NCI-H345 (cell line): ENCODE measurements at regions not wholly inside any gene's neighbourhood (a gene's known extent, or its start where the extent isn't known, plus 50 kb on each side); places are given as distances from the start of the nearest gene placed in this dataset.

Experiments
- DNase-seq: peaks from one replicate; lab custom pipeline; 2025; lab: John Stamatoyannopoulos, UW

- no peak for DNase-seq
Observed at GRCh38 chr1:237998581-237998980, 107.9 kb upstream of the ZP4 start.

GRCh38 chr1:237983496-237983895 is 92.8 kb upstream of the ZP4 start:
- no peak for DNase-seq

GRCh38 chr1:237981223-237981622 is 90.5 kb upstream of the ZP4 start:
- DNase-seq, result no peak

- no peak for DNase-seq
Observed at GRCh38 chr1:237976331-237976730, 85.6 kb upstream of the ZP4 start.

- no peak for DNase-seq
Observed at GRCh38 chr1:237975903-237976302, 85.2 kb upstream of the ZP4 start.

GRCh38 chr1:237975376-237975775 is 84.7 kb upstream of the ZP4 start:
- no peak for DNase-seq

GRCh38 chr1:237972186-237972585 is 81.5 kb upstream of the ZP4 start:
- no peak for DNase-seq

GRCh38 chr1:237962985-237963384 is 72.3 kb upstream of the ZP4 start:
- DNase-seq, result no peak

GRCh38 chr1:237961754-237962153 is 71.0 kb upstream of the ZP4 start:
- DNase-seq, result no peak

GRCh38 chr1:237959838-237960237 is 69.1 kb upstream of the ZP4 start:
- DNase-seq, result no peak

- no peak for DNase-seq
Observed at GRCh38 chr1:237953238-237953637, 62.5 kb upstream of the ZP4 start.
